OCI-LY3 (cell line): ENCODE measurements at regions not wholly inside any gene's neighbourhood (a gene's known extent, or its start where the extent isn't known, plus 50 kb on each side); places are given as distances from the start of the nearest gene placed in this dataset.

Experiments
- H2AFZ ChIP-seq: fragments of 200-600, 300-600 bp; shearing (Covaris generic); 2 replicates; pipeline ENCODE4 v1.6.0; 2014; ENCODE audit warnings: antibody characterized with exemption, low read depth, low read length
- H3K27ac ChIP-seq: fragments of 200-600, 300-600 bp; sonication (generic); 2 replicates; pipeline ENCODE4 v1.5.1; 2014; ENCODE audit warnings: mild to moderate bottlenecking, low read length, moderate library complexity, mixed read lengths
- H3K27me3 ChIP-seq: fragments of 200-600, 300-600 bp; sonication (generic); 2 replicates; pipeline ENCODE4 v1.6.1; 2014; ENCODE audit warnings: low read depth, low read length, mixed read lengths
- H3K36me3 ChIP-seq: fragments of 200-600, 300-600 bp; sonication (generic); replicated peaks from 2 replicates; pipeline ENCODE3; 2014; ENCODE audit warnings: low read depth, low read length, mixed read lengths
- H3K4me1 ChIP-seq: fragments of 300-600, 200-600 bp; sonication (generic); 2 replicates; pipeline ENCODE4 v1.6.1; 2014; ENCODE audit warnings: low read length, mixed read lengths
- H3K4me2 ChIP-seq: fragments of 200-600, 300-600 bp; sonication (generic); 2 replicates; pipeline ENCODE4 v1.6.1; 2014; ENCODE audit warnings: low read length, mixed read lengths
- H3K4me3 ChIP-seq: fragments of 300-600, 200-600 bp; sonication (generic); 2 replicates; pipeline ENCODE4 v1.5.1; 2014; ENCODE audit warnings: antibody characterized with exemption, mild to moderate bottlenecking, low read length, moderate library complexity
- H3K79me2 ChIP-seq: fragments of 300-600, 200-600 bp; shearing (Covaris generic); 2 replicates; pipeline ENCODE4 v1.6.1; 2014; ENCODE audit warnings: mild to moderate bottlenecking, low read length, mixed read lengths
- H3K9ac ChIP-seq: fragments of 300-600, 200-600 bp; shearing (Covaris generic); 2 replicates; pipeline ENCODE4 v1.6.0; 2014; ENCODE audit warnings: mild to moderate bottlenecking, low read length, moderate library complexity
- H3K9me3 ChIP-seq: fragments of 200-600, 300-600 bp; shearing (Covaris generic); 2 replicates; pipeline ENCODE4 v1.6.1; 2014; ENCODE audit warnings: low read length, mixed read lengths; ENCODE audit not compliant: insufficient read depth
- H4K20me1 ChIP-seq: fragments of 200-600, 300-600 bp; sonication (generic); 2 replicates; pipeline ENCODE4 v1.6.1; 2016; ENCODE audit warnings: low read length, mixed read lengths; ENCODE audit not compliant: insufficient read depth
- EZH2phosphoT487 ChIP-seq: fragments of 200-600 bp; shearing (Covaris generic); IDR thresholded peaks from 2 replicates; pipeline ENCODE4 v1.6.1; 2018; ENCODE audit warnings: antibody characterized with exemption, mixed run types, low read depth
- TF ChIP-seq, protein P1 (sequence below): fragments of 200-600, 300-600 bp; sonication (generic); IDR thresholded peaks from 2 replicates; pipeline ENCODE4 v1.5.1; 2014; ENCODE audit warnings: antibody characterized with exemption, low read length, low read depth

DNA sequence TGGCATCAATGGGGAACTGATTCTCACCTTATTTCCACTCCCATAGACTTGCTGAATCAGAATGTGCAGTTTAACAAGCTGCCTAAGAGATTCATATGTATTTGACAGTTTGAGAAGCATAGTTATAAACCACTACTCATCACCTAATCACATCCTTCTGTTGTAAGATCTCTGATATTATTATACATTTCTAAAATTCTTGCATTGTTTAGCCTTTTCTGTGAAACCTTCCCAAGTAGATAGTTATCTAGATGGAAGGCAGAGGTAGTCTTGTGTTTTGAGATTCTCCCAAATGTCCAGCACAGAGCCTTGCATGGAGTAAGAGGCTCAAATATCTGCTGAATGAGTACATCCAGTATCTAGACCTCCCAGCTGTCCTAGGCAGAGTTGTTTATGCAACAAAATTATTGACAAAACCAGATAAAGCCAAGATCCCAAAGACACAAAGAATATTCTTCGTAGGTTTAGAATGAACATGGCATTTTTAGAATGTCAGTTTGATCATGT lies 227.3 kb downstream of the KDR start:
- H4K20me1 ChIP-seq, result no peaks in the 10 kb centered on the region
- H3K36me3 ChIP-seq, result no peaks in the 10 kb centered on the region
- no peaks in the 10 kb centered on the region for H3K79me2 ChIP-seq
- no peak overlapping the region for H3K4me3 ChIP-seq
- no peak overlapping the region for H3K27ac ChIP-seq
- no peak overlapping the region for H3K9ac ChIP-seq
- H3K9me3 ChIP-seq, result no peaks in the 10 kb centered on the region
- no peak for TF ChIP-seq EZH2phosphoT487
- TF ChIP-seq, protein P1, sequence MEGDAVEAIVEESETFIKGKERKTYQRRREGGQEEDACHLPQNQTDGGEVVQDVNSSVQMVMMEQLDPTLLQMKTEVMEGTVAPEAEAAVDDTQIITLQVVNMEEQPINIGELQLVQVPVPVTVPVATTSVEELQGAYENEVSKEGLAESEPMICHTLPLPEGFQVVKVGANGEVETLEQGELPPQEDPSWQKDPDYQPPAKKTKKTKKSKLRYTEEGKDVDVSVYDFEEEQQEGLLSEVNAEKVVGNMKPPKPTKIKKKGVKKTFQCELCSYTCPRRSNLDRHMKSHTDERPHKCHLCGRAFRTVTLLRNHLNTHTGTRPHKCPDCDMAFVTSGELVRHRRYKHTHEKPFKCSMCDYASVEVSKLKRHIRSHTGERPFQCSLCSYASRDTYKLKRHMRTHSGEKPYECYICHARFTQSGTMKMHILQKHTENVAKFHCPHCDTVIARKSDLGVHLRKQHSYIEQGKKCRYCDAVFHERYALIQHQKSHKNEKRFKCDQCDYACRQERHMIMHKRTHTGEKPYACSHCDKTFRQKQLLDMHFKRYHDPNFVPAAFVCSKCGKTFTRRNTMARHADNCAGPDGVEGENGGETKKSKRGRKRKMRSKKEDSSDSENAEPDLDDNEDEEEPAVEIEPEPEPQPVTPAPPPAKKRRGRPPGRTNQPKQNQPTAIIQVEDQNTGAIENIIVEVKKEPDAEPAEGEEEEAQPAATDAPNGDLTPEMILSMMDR, result no peak
- no peaks in the 10 kb centered on the region for H3K27me3 ChIP-seq
- no peak overlapping the region for H2AFZ ChIP-seq
- no peaks in the 10 kb centered on the region for H3K4me1 ChIP-seq
- no peak overlapping the region for H3K4me2 ChIP-seq

DNA sequence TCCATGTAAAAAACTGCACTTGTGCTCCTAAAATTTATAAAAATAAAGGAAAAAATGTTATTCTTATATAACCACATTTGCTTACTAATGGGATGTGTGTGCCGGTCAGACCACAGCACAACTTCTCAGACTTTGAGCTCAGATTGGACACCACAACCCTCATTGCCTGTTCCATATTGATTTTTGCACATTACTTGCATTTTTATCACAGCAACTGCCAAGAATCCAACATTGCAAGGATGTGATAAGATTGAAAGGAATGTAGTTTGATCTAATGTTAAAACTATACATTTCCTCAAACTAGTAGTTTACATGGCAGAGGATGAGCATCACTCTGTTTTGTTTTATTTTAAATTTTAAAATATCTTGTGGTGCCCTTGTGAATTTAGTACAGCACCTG lies 227.8 kb downstream of the KDR start:
- no peaks in the 10 kb centered on the region for H3K4me1 ChIP-seq
- no peak overlapping the region for H2AFZ ChIP-seq
- no peak overlapping the region for H3K4me2 ChIP-seq
- no peaks in the 10 kb centered on the region for H4K20me1 ChIP-seq
- H3K9me3 ChIP-seq, result no peaks in the 10 kb centered on the region
- H3K27ac ChIP-seq, result no peak overlapping the region
- TF ChIP-seq EZH2phosphoT487, result no peak
- TF ChIP-seq, protein P1, result no peak
- H3K27me3 ChIP-seq, result no peaks in the 10 kb centered on the region
- H3K79me2 ChIP-seq, result no peaks in the 10 kb centered on the region
- no peaks in the 10 kb centered on the region for H3K36me3 ChIP-seq
- no peak overlapping the region for H3K9ac ChIP-seq
- no peak overlapping the region for H3K4me3 ChIP-seq

DNA sequence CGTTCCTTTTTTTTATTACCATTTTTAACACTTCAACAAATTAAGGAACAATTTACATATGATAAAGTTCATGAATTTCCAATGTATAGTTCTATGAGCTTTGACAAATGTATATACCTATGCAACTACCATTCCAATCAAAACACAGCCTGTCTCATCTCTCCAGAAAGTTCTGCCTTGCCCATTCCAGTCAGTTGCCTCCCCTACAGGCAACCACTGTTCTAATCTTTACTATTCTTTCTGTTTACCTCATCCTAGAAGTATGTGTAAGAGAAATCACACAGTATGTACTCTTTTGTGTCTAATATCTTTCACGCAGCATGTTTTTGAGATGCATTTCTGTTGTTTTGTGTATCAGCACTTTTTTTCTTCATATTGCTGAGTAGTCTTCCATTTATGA lies 224.9 kb downstream of the KIT start:
- H2AFZ ChIP-seq, result no peak overlapping the region
- no peak overlapping the region for H3K4me2 ChIP-seq
- no peak overlapping the region for H3K9ac ChIP-seq
- no peaks in the 10 kb centered on the region for H4K20me1 ChIP-seq
- H3K4me3 ChIP-seq, result no peak overlapping the region
- H3K9me3 ChIP-seq, result no peaks in the 10 kb centered on the region
- no peak for TF ChIP-seq EZH2phosphoT487
- H3K36me3 ChIP-seq, result no peaks in the 10 kb centered on the region
- no peaks in the 10 kb centered on the region for H3K4me1 ChIP-seq
- no peaks in the 10 kb centered on the region for H3K79me2 ChIP-seq
- no peak overlapping the region for H3K27ac ChIP-seq
- H3K27me3 ChIP-seq, result 0 out of 2 replicates have a peak, but pooled peaks cover 3% of the 10 kb centered on the region

DNA sequence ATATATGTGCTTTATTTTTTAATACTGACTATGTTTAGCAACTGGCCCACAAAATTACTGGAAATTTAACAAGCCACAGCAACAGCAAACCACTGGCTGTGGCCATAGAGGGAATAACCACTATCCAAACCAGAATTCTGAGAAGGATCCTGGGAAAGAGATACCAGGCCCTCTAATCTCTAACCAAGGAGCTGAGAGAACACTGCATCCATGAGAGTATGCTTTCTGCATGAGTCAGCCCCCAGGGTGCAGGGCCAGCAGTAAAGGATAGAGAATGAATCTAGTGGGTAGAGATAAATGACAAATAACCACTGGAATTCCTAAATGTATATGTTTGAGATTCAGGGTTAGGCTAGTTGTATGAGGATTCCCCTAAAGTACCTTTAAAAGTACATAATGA lies 221.8 kb downstream of the KIT start:
- no peak for TF ChIP-seq EZH2phosphoT487
- TF ChIP-seq, protein P1, result no peak
- Histone ChIP-seq H3K27me3 (0 out of 2 replicates have a peak, but pooled peaks cover 3% of the 10 kb centered on the region), H3K4me3 (no peak overlapping the region), H3K27ac (no peak overlapping the region), H2AFZ (no peak overlapping the region), H3K4me1 (no peaks in the 10 kb centered on the region), H3K36me3 (no peaks in the 10 kb centered on the region), H3K9me3 (no peaks in the 10 kb centered on the region), H3K9ac (no peak overlapping the region), H3K79me2 (no peaks in the 10 kb centered on the region), H3K4me2 (no peak overlapping the region), H4K20me1 (no peaks in the 10 kb centered on the region)

DNA sequence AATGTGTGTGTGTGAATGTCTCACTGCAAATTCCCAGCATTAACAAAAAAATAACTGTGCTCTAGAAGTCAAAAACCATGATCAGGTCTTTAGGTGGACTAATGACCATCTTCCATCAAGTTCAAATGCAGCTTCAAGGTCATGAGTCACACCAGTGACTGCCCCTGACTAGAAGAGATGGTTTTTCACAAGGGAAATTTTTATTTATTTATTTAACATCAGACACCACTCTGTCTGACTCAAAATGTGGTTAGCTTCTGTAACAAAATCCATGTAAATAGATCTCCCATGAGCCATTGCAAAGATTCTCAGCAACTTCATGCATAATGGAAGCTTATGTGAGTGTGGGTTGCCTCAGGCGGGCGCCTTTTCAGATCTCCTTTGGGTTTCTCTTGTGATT lies 219.2 kb downstream of the KIT start:
- Histone ChIP-seq H3K9me3 (no peaks in the 10 kb centered on the region), H3K4me3 (no peak overlapping the region), H3K4me1 (no peaks in the 10 kb centered on the region), H4K20me1 (no peaks in the 10 kb centered on the region), H3K4me2 (no peak overlapping the region), H3K27ac (no peak overlapping the region), H3K79me2 (no peaks in the 10 kb centered on the region), H3K9ac (no peak overlapping the region), H3K27me3 (no peaks in the 10 kb centered on the region), H2AFZ (no peak overlapping the region), H3K36me3 (no peaks in the 10 kb centered on the region)
- no peak for TF ChIP-seq EZH2phosphoT487
- TF ChIP-seq, protein P1, result no peak
